ENCODE measurements at regions not wholly inside any gene's neighbourhood (a gene's known extent, or its start where the extent isn't known, plus 50 kb on each side); places are given as distances from the start of the nearest gene placed in this dataset.

DNA sequence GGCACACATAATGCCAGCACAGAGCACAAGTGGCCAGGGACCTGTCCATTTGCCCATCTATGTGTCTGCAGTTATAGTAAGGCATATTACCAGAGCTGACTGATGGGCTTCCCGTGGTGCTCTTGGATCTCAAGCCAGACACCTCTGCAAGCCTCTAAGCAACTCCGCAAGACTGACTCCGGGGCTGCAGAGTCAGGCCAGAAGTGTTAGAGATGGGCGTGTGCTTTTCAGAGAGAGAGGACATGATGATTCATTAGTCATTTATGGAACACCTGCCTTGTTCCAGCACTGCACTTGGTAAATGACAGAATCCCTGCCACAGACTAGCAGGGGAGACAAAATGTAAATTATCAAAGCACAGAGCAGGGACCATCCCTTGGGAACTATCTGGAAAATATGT, 559.0 kb downstream of the PDCD6IP start:
- no peak overlapping the region for H3K4me3 ChIP-seq
- no peaks in the 10 kb centered on the region for H3K9me3 ChIP-seq
- no peak overlapping the region for H3K27ac ChIP-seq
- TF ChIP-seq, protein P1, sequence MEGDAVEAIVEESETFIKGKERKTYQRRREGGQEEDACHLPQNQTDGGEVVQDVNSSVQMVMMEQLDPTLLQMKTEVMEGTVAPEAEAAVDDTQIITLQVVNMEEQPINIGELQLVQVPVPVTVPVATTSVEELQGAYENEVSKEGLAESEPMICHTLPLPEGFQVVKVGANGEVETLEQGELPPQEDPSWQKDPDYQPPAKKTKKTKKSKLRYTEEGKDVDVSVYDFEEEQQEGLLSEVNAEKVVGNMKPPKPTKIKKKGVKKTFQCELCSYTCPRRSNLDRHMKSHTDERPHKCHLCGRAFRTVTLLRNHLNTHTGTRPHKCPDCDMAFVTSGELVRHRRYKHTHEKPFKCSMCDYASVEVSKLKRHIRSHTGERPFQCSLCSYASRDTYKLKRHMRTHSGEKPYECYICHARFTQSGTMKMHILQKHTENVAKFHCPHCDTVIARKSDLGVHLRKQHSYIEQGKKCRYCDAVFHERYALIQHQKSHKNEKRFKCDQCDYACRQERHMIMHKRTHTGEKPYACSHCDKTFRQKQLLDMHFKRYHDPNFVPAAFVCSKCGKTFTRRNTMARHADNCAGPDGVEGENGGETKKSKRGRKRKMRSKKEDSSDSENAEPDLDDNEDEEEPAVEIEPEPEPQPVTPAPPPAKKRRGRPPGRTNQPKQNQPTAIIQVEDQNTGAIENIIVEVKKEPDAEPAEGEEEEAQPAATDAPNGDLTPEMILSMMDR (IDR thresholded peaks at IDR 0.05) = no peak
- intact Hi-C loops (cut with DNase I; ENCODE audit: low total_unique reads) = no loop called here
- no peaks in the 10 kb centered on the region for H3K36me3 ChIP-seq
- no peak for DNase-seq
- H3K4me1 ChIP-seq = no peaks in the 10 kb centered on the region
- H3K27me3 ChIP-seq = no peaks in the 10 kb centered on the region

DNA sequence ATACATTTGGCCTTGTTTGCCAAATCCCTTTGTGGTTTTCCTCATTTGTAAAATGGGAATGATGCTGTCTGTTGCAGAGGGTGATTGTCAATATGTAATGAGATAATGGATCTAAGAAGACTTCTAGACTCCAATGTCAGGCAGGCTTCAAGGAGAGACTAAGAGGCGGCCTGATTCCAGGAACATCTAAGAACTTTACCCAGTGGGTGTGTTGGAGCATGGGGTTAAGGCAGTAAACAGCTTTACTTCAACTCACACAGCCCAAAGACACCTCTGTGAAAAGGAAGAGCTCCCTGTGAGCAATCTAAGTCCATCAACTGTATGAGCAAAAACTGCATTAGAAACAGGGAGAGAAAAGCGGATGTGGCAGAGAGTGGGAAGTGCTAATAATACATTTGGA, 560.6 kb downstream of the PDCD6IP start:
- Histone ChIP-seq H3K4me1 (no peaks in the 10 kb centered on the region), H3K27ac (no peak overlapping the region), H3K36me3 (no peaks in the 10 kb centered on the region), H3K9me3 (no peaks in the 10 kb centered on the region), H3K4me3 (no peak overlapping the region), H3K27me3 (no peaks in the 10 kb centered on the region)
- intact Hi-C loops (cut with DNase I; ENCODE audit: low total_unique reads) = no loop called here
- DNase-seq = no peak
- TF ChIP-seq, protein P1 (IDR thresholded peaks at IDR 0.05) = no peak

DNA sequence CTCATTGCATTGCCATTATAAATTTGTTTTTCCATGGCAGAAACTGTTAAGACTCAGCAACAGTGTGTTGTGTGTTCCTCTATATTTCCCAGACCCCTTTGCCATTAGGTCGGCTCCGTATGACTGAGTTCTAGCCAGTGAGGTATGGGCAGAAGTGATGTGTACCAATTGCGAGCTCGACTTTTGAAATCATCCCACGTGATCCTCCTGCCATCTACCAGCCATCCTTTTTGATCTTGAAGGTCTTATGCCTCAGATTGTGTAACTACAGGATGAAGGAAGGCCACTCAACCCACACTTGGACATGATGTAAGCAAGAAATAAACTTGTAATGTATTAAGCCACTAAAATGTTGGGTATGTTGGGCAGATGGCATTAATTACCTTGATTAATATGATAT, 562.3 kb downstream of the PDCD6IP start:
- Histone ChIP-seq H3K27ac (no peak overlapping the region), H3K36me3 (no peaks in the 10 kb centered on the region), H3K4me3 (no peak overlapping the region), H3K4me1 (no peaks in the 10 kb centered on the region), H3K27me3 (no peaks in the 10 kb centered on the region), H3K9me3 (no peaks in the 10 kb centered on the region)
- TF ChIP-seq, protein P1 (IDR thresholded peaks at IDR 0.05) = no peak
- intact Hi-C loops (cut with DNase I; ENCODE audit: low total_unique reads) = no loop called here
- no peak for DNase-seq

DNA sequence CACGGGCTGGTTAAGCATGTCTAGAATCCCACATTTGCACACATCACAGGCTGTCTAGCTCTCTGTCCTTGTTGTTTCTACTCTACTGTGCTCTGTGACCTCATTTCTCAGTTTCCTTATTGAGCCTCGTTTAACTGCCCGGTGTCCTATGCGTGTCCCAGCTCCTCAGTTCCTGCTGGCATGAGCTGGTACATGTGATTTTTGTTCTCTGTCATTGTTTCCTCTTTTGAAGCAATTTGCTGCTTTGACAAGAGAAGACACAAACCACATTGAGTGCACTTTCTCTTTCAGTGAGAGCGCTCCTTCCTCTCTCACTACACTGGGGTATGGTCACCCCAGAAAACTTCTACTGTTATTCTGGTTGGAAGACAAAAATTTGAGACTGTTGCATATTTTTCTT, 563.5 kb downstream of the PDCD6IP start:
- Histone ChIP-seq H3K4me1 (no peaks in the 10 kb centered on the region), H3K36me3 (no peaks in the 10 kb centered on the region), H3K4me3 (no peak overlapping the region), H3K27ac (no peak overlapping the region), H3K9me3 (no peaks in the 10 kb centered on the region), H3K27me3 (no peaks in the 10 kb centered on the region)
- peak in 1 of 2 donors; percentile 24 for DNase-seq
- TF ChIP-seq, protein P1 (IDR thresholded peaks at IDR 0.05) = no peak
- intact Hi-C loops (cut with DNase I; ENCODE audit: low total_unique reads) = no loop called here

DNA sequence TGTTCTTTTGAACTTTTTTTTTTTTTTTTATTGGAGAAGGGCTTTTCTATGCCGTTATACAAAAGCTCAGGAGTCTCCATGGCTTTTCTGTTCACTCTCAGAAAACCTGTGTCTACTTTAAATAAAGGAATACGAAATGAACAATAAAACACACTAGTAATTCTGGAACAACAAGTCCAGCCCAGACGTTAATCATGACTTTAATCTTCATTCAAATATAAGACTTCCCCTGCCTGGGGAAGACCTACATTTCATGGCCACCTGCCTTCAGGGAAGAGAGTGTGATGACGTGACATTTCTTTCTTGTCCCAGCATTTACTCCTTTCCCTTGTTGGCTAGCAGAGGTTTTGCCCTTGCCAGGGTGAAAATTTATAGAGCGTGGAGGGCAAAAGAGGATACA, 564.5 kb downstream of the PDCD6IP start:
- Histone ChIP-seq H3K4me1 (no peaks in the 10 kb centered on the region), H3K4me3 (no peak overlapping the region), H3K27ac (no peak overlapping the region), H3K9me3 (no peaks in the 10 kb centered on the region), H3K27me3 (no peaks in the 10 kb centered on the region), H3K36me3 (no peaks in the 10 kb centered on the region)
- intact Hi-C loops (cut with DNase I; ENCODE audit: low total_unique reads) = no loop called here
- no peak for DNase-seq
- TF ChIP-seq, protein P1 (IDR thresholded peaks at IDR 0.05) = no peak

DNA sequence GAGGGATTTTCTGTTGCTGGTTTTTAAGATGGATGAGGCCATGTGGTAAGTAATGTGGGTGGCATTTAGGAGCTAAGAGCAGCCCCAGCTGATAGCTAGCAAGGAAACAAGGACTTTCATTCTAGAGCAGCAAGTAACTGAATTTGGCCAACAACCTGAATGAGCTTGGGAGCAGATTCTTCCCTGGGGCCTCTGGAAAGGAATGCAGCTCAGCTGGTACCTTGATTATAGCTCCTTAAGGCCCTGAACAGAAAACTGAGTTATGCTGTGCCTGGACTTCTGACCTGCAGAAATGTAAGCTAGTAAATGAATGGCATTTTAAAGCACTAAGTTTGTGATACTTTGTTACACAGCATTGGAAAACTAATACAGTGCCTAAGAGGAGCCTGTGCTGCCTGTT, 565.5 kb downstream of the PDCD6IP start:
- H3K4me1 ChIP-seq = no peaks in the 10 kb centered on the region
- no peaks in the 10 kb centered on the region for H3K36me3 ChIP-seq
- no peak for DNase-seq
- H3K27me3 ChIP-seq = no peaks in the 10 kb centered on the region
- H3K27ac ChIP-seq = no peak overlapping the region
- intact Hi-C loops (cut with DNase I; ENCODE audit: low total_unique reads) = no loop called here
- TF ChIP-seq, protein P1 (IDR thresholded peaks at IDR 0.05) = no peak
- H3K4me3 ChIP-seq = no peak overlapping the region
- H3K9me3 ChIP-seq = no peaks in the 10 kb centered on the region
